IMR-90 (cell line): ENCODE measurements at regions not wholly inside any gene's neighbourhood (a gene's known extent, or its start where the extent isn't known, plus 50 kb on each side); places are given as distances from the start of the nearest gene placed in this dataset.
A peak's percentile ranks its signal among the peaks of the same experiment; 100 is the strongest.

Source experiments
- ATAC-seq: fragments of 200-7000 bp; cut with Tn5 transposase; 2 replicates; pipeline ENCODE4 v1.9.1; 2020; ENCODE audit warnings: low read depth, mild to moderate bottlenecking, moderate library complexity
- BruUV-seq: library from RNA; stranded (reverse); fragments of 400-500 nt; replicated peaks from 2 replicates; lab custom pipeline; 2021; lab: Mats Ljungman, UMichigan
- CTCF ChIA-PET: fragments of 300-600 bp; formaldehyde crosslinking; extraction: SDS; loops from one replicate; lab custom pipeline; 2021; ENCODE audit warnings: antibody characterized with exemption; lab: Yijun Ruan, JAX
- POLR2A ChIA-PET: fragments of 300-600 bp; sonication (Branson Sonifier 250); formaldehyde crosslinking; loops from one replicate; lab custom pipeline; 2022; ENCODE audit warnings: antibody characterized with exemption; ENCODE audit not compliant: unreplicated experiment; lab: Charles Lee
- DNase-seq: peaks from one replicate; pipeline ENCODE4 v3.0.0; 2013
- H2AFZ ChIP-seq: replicated peaks from 2 replicates; pipeline ENCODE3; 2013; ENCODE audit warnings: low read length, mild to moderate bottlenecking; ENCODE audit not compliant: poor library complexity
- H2AK5ac ChIP-seq: 2 replicates; pipeline ENCODE4 v1.6.1; 2013; ENCODE audit warnings: low read depth, low read length, inconsistent platforms
- H2AK9ac ChIP-seq: replicated peaks from 2 replicates; pipeline ENCODE3; 2013; ENCODE audit warnings: mild to moderate bottlenecking, low read depth, low read length, moderate library complexity; ENCODE audit not compliant: poor library complexity
- H2BK120ac ChIP-seq: 2 replicates; pipeline ENCODE4 v1.6.1; 2013; ENCODE audit warnings: low read depth, low read length, inconsistent platforms
- H2BK15ac ChIP-seq: 3 replicates; pipeline ENCODE4 v1.6.1; 2013; ENCODE audit warnings: low read depth, low read length, inconsistent platforms
- H2BK20ac ChIP-seq: 2 replicates; pipeline ENCODE4 v1.6.1; 2013; ENCODE audit warnings: low read depth, mild to moderate bottlenecking, inconsistent platforms, low read length, moderate library complexity
- H2BK5ac ChIP-seq: 2 replicates; pipeline ENCODE4 v1.6.1; 2013; ENCODE audit warnings: mild to moderate bottlenecking, low read depth, low read length, inconsistent platforms; ENCODE audit not compliant: poor library complexity, severe bottlenecking
- H3K14ac ChIP-seq: replicated peaks from 2 replicates; pipeline ENCODE4 v1.6.1; 2013; ENCODE audit warnings: low read depth, low read length, inconsistent platforms
- H3K18ac ChIP-seq: 2 replicates; pipeline ENCODE4 v1.6.1; 2013; ENCODE audit warnings: low read depth, low read length, control low read depth
- H3K23ac ChIP-seq: 2 replicates; pipeline ENCODE4 v1.6.1; 2013; ENCODE audit warnings: low read depth, low read length, inconsistent platforms
- H3K27ac ChIP-seq: 2 replicates; pipeline ENCODE4 v1.5.1; 2013; ENCODE audit warnings: mild to moderate bottlenecking, control low read depth, low read length; ENCODE audit not compliant: insufficient read depth
- H3K27me3 ChIP-seq: 2 replicates; pipeline ENCODE4 v1.6.1; 2013; ENCODE audit warnings: low read length; ENCODE audit not compliant: control insufficient read depth, insufficient read depth
- H3K36me3 ChIP-seq: 2 replicates; pipeline ENCODE4 v1.6.1; 2013; ENCODE audit warnings: low read length, mixed read lengths; ENCODE audit not compliant: control insufficient read depth, insufficient read depth
- H3K4ac ChIP-seq: 2 replicates; pipeline ENCODE4 v1.6.1; 2013; ENCODE audit warnings: low read depth, low read length, inconsistent platforms
- H3K4me1 ChIP-seq: 2 replicates; pipeline ENCODE4 v1.6.1; 2013; ENCODE audit warnings: low read length, mixed read lengths; ENCODE audit not compliant: control insufficient read depth, insufficient read depth
- H3K4me2 ChIP-seq: 2 replicates; pipeline ENCODE4 v1.6.1; 2013; ENCODE audit warnings: low read depth, mild to moderate bottlenecking, control low read depth, low read length, moderate library complexity
- H3K4me3 ChIP-seq: 2 replicates; pipeline ENCODE4 v1.5.1; 2013; ENCODE audit warnings: low read depth, mild to moderate bottlenecking, control low read depth, low read length, moderate library complexity; ENCODE audit not compliant: insufficient read depth
- H3K56ac ChIP-seq: 2 replicates; pipeline ENCODE4 v1.6.1; 2013; ENCODE audit warnings: low read length, inconsistent platforms; ENCODE audit not compliant: insufficient read depth; ENCODE audit errors: extremely low read depth
- H3K79me1 ChIP-seq, 2 experiments: 2 replicates each; pipeline ENCODE4 v1.6.1; 2013; ENCODE audit warnings: low read length in 2 of 2, inconsistent platforms in 1 of 2, low read depth in 1 of 2
- H3K9ac ChIP-seq: 2 replicates; pipeline ENCODE4 v1.6.1; 2013; ENCODE audit warnings: low read depth, low read length, control low read depth
- H3K9me1 ChIP-seq: 2 replicates; pipeline ENCODE4 v1.6.1; 2013; ENCODE audit warnings: low read length, inconsistent platforms; ENCODE audit not compliant: insufficient read depth
- H3K9me3 ChIP-seq: 2 replicates; pipeline ENCODE4 v1.6.1; 2013; ENCODE audit warnings: low read length; ENCODE audit not compliant: control insufficient read depth, insufficient read depth
- H4K20me1 ChIP-seq: 2 replicates; pipeline ENCODE4 v1.6.1; 2013; ENCODE audit warnings: low read length, inconsistent platforms; ENCODE audit not compliant: insufficient read depth
- H4K5ac ChIP-seq: 2 replicates; pipeline ENCODE4 v1.6.1; 2013; ENCODE audit warnings: mild to moderate bottlenecking, low read depth, low read length, control low read depth
- H4K8ac ChIP-seq, 2 experiments: 2 replicates each; pipeline ENCODE4 v1.6.1; 2013; ENCODE audit warnings: low read depth in 2 of 2, low read length in 2 of 2, control low read depth in 1 of 2, inconsistent platforms in 1 of 2
- H4K91ac ChIP-seq: 2 replicates; pipeline ENCODE4 v1.6.1; 2013; ENCODE audit warnings: low read depth, low read length, inconsistent platforms; ENCODE audit not compliant: insufficient read depth
- BHLHE40 ChIP-seq: fragments of 150-350 bp; IDR thresholded peaks from 2 replicates; pipeline ENCODE4 v1.6.1; 2016; ENCODE audit warnings: mild to moderate bottlenecking, low read depth, low read length
- CEBPB ChIP-seq: IDR thresholded peaks from 2 replicates; pipeline ENCODE4 v1.6.1; 2012; ENCODE audit warnings: low read depth, low read length, improper control_type of control experiment
- CHD1 ChIP-seq: IDR thresholded peaks from 2 replicates; pipeline ENCODE4 v1.6.1; 2012; ENCODE audit warnings: low read depth, low read length, improper control_type of control experiment
- CTCF ChIP-seq: conservative IDR thresholded peaks from 2 replicates; pipeline ENCODE4 v1.5.1; 2012; ENCODE audit warnings: mild to moderate bottlenecking, low read depth, low read length, improper control_type of control experiment
- FOS ChIP-seq: fragments of 150-350 bp; IDR thresholded peaks from 2 replicates; pipeline ENCODE4 v1.6.1; 2016; ENCODE audit warnings: low read depth, low read length
- MAFK ChIP-seq: IDR thresholded peaks from 2 replicates; pipeline ENCODE4 v1.6.1; 2012; ENCODE audit warnings: low read depth, low read length, improper control_type of control experiment
- MAZ ChIP-seq: IDR thresholded peaks from 2 replicates; pipeline ENCODE4 v1.6.1; 2012; ENCODE audit warnings: low read depth, mild to moderate bottlenecking, low read length, improper control_type of control experiment, moderate library complexity, borderline replicate concordance
- MXI1 ChIP-seq: IDR thresholded peaks from 2 replicates; pipeline ENCODE4 v1.6.1; 2012; ENCODE audit warnings: low read depth, mild to moderate bottlenecking, low read length, moderate library complexity, borderline replicate concordance
- POLR2A ChIP-seq: IDR thresholded peaks from 2 replicates; pipeline ENCODE4 v1.6.1; 2012; ENCODE audit warnings: mild to moderate bottlenecking, low read depth, low read length
- RAD21 ChIP-seq: IDR thresholded peaks from 2 replicates; pipeline ENCODE4 v1.6.1; 2012; ENCODE audit warnings: low read length, improper control_type of control experiment
- RCOR1 ChIP-seq: IDR thresholded peaks from 2 replicates; pipeline ENCODE4 v1.6.1; 2012; ENCODE audit warnings: mild to moderate bottlenecking, low read length, improper control_type of control experiment; ENCODE audit not compliant: insufficient replicate concordance
- RFX5 ChIP-seq: IDR thresholded peaks from 2 replicates; pipeline ENCODE4 v1.8.0; 2012; ENCODE audit warnings: low read depth, mild to moderate bottlenecking, low read length, moderate library complexity
- SMC3 ChIP-seq: fragments of 150-350 bp; IDR thresholded peaks from 2 replicates; pipeline ENCODE4 v1.6.1; 2016; ENCODE audit warnings: low read depth, mild to moderate bottlenecking, antibody characterized with exemption, low read length, moderate library complexity
- USF2 ChIP-seq: fragments of 150-350 bp; IDR thresholded peaks from 2 replicates; pipeline ENCODE4 v1.6.1; 2017; ENCODE audit warnings: mild to moderate bottlenecking, antibody characterized with exemption, low read length, low read depth
- WGBS, 2 experiments: methylation state at CpG; one replicate each; pipeline versions ENCODE4 v1.1.5 to v1.1.7; 2013; ENCODE audit warnings: missing lambda C conversion rate in 2 of 2; ENCODE audit not compliant: insufficient read length in 1 of 2; ENCODE audit errors: extremely low coverage in 2 of 2; 5-methylcytosine and 5-hydroxymethylcytosine counted together
- dilution Hi-C: fragments of 300-500 bp; cut with HindIII; formaldehyde crosslinking; loops from one replicate; pipeline ENCODE4 v1.14.3; 2018; ENCODE audit warnings: low sequenced_read_pairs; ENCODE audit not compliant: unreplicated experiment
- in situ Hi-C: fragments of 300-500 bp; cut with MboI; formaldehyde crosslinking; loops from 3 replicates; pipeline ENCODE4 v1.14.3; 2019; ENCODE audit warnings: low sequenced_read_pairs, inconsistent platforms, mixed read lengths
- intact Hi-C: fragments of 100-400 bp; cut with micrococcal nuclease; formaldehyde crosslinking; loops from 2 replicates; pipeline ENCODE4 v1.10.0; 2022
- TF ChIP-seq, protein P1 (sequence below): fragments of 150-350 bp; IDR thresholded peaks from 2 replicates; pipeline ENCODE4 v1.6.1; 2016; ENCODE audit warnings: low read depth, mild to moderate bottlenecking, low read length, moderate library complexity, borderline replicate concordance

- peak overlapping the region; percentile 16; the same call in 1 of the 2 replicates for H3K4ac ChIP-seq
- DNase-seq (no peak), ATAC-seq (no peak)
- H2BK15ac ChIP-seq: no peak overlapping the region
- H3K36me3 ChIP-seq: no peaks in the 10 kb centered on the region
- no TSS peak for BruUV-seq
- intact Hi-C loops (no loop called here), in situ Hi-C loops (no loop called here), dilution Hi-C loops (no loop called here)
- H3K18ac ChIP-seq: no peak overlapping the region; the same call in 1 of the 2 replicates
- no peak overlapping the region for H3K4me3 ChIP-seq
- no peaks in the 10 kb centered on the region; the same call in 1 of the 2 replicates for H3K27me3 ChIP-seq
- no peak overlapping the region for H4K91ac ChIP-seq
- H4K20me1 ChIP-seq: peaks cover 17% of the 10 kb centered on the region
- H3K9ac ChIP-seq: no peak overlapping the region
- no peak overlapping the region for H2AK5ac ChIP-seq
- no peak overlapping the region for H4K8ac ChIP-seq
- H3K56ac ChIP-seq: no peak overlapping the region
- peaks cover 12% of the 10 kb centered on the region for H3K4me1 ChIP-seq
- H2BK20ac ChIP-seq: no peak overlapping the region
- peaks cover 16% of the 10 kb centered on the region for H3K9me1 ChIP-seq
- 84% methylated on average over 5 of the region's 11 CpGs; no CpG with 5 or more reads in 1 of the 2 experiments for WGBS, 2 experiments
- H2AFZ ChIP-seq: no peak overlapping the region
- H3K27ac ChIP-seq: no peak overlapping the region
- H3K79me1 ChIP-seq: peaks cover 11 to 20% of the 10 kb centered on the region in 2 experiments; a peak in 3 of 4 replicates
- H2BK5ac ChIP-seq: no peak overlapping the region
- H3K14ac ChIP-seq: no peak overlapping the region; the same call in 1 of the 2 replicates
- H3K9me3 ChIP-seq: no peaks in the 10 kb centered on the region
- H2AK9ac ChIP-seq: no peak overlapping the region
- H3K4me2 ChIP-seq: no peak overlapping the region
- no peak overlapping the region for H4K5ac ChIP-seq
- ChIA-PET POLR2A (no interaction called here), CTCF (no interaction called here)
- H3K23ac ChIP-seq: no peak overlapping the region
- no peak overlapping the region for H2BK120ac ChIP-seq
- no peak for TF ChIP-seq FOS
- no peak for TF ChIP-seq MAZ
- no peak for TF ChIP-seq RFX5
- TF ChIP-seq CEBPB: no peak
- no peak for TF ChIP-seq MXI1
- TF ChIP-seq, protein P1, sequence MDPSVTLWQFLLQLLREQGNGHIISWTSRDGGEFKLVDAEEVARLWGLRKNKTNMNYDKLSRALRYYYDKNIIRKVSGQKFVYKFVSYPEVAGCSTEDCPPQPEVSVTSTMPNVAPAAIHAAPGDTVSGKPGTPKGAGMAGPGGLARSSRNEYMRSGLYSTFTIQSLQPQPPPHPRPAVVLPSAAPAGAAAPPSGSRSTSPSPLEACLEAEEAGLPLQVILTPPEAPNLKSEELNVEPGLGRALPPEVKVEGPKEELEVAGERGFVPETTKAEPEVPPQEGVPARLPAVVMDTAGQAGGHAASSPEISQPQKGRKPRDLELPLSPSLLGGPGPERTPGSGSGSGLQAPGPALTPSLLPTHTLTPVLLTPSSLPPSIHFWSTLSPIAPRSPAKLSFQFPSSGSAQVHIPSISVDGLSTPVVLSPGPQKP: no peak
- no peak for TF ChIP-seq USF2
- no peak for TF ChIP-seq SMC3
- no peak for TF ChIP-seq RCOR1
- TF ChIP-seq MAFK: no peak
- no peak for TF ChIP-seq RAD21
- no peak for TF ChIP-seq CTCF
- TF ChIP-seq CHD1: no peak
- TF ChIP-seq BHLHE40: no peak
- TF ChIP-seq POLR2A: no peak
These were observed 67.0 kb downstream of the PITPNM2 start for GRCh38 chr12:123083661-123084571.
